ENCODE measurements at regions not wholly inside any gene's neighbourhood (a gene's known extent, or its start where the extent isn't known, plus 50 kb on each side); places are given as distances from the start of the nearest gene placed in this dataset.
"Not testable (repeated sequence)": the region's sequence is repeated elsewhere in the genome, so short reads cannot be mapped to it uniquely, and the experiment has no call there.

- DNase-seq (ENCODE audit: low spot score): no peak
These were observed 187.6 kb upstream of the GRAMD2B start for GRCh38 chr5:126235628-126236027.

- DNase-seq (ENCODE audit: low spot score): no peak
These were observed 186.2 kb upstream of the GRAMD2B start for GRCh38 chr5:126236994-126237393.

GRCh38 chr5:126248611-126249010, 174.6 kb upstream of the GRAMD2B start:
- no peak for DNase-seq (ENCODE audit: low spot score)

- no peak for DNase-seq (ENCODE audit: low spot score)
These were observed 172.2 kb upstream of the GRAMD2B start for GRCh38 chr5:126251024-126251423.

- DNase-seq (ENCODE audit: low spot score): no peak
These were observed 169.8 kb upstream of the GRAMD2B start for GRCh38 chr5:126253406-126253805.

GRCh38 chr5:126263591-126264184, 159.5 kb upstream of the GRAMD2B start:
- no peak for DNase-seq (ENCODE audit: low spot score)

GRCh38 chr5:126265917-126266316, 157.3 kb upstream of the GRAMD2B start:
- no peak for DNase-seq (ENCODE audit: low spot score)

GRCh38 chr5:126267438-126267837, 155.8 kb upstream of the GRAMD2B start:
- no peak for DNase-seq (ENCODE audit: low spot score)

- no peak for DNase-seq (ENCODE audit: low spot score)
These were observed 154.4 kb upstream of the GRAMD2B start for GRCh38 chr5:126268697-126269315.

- DNase-seq (ENCODE audit: low spot score): no peak
These were observed 153.7 kb upstream of the GRAMD2B start for GRCh38 chr5:126269511-126269910.

- no peak for DNase-seq (ENCODE audit: low spot score)
These were observed 152.1 kb upstream of the GRAMD2B start for GRCh38 chr5:126271141-126271540.

GRCh38 chr5:126274076-126274762, 149.0 kb upstream of the GRAMD2B start:
- DNase-seq (ENCODE audit: low spot score): no peak

- no peak for DNase-seq (ENCODE audit: low spot score)
These were observed 148.5 kb upstream of the GRAMD2B start for GRCh38 chr5:126274763-126275125.

- DNase-seq (ENCODE audit: low spot score): no peak
These were observed 145.4 kb upstream of the GRAMD2B start for GRCh38 chr5:126277762-126278161.

GRCh38 chr5:126280343-126280742, 142.9 kb upstream of the GRAMD2B start:
- no peak for DNase-seq (ENCODE audit: low spot score)

GRCh38 chr5:126280846-126281245, 142.4 kb upstream of the GRAMD2B start:
- no peak for DNase-seq (ENCODE audit: low spot score)

- no peak for DNase-seq (ENCODE audit: low spot score)
These were observed 138.1 kb upstream of the GRAMD2B start for GRCh38 chr5:126284977-126285696.

GRCh38 chr5:126296121-126296520, 127.1 kb upstream of the GRAMD2B start:
- DNase-seq (ENCODE audit: low spot score): not testable (repeated sequence)

- DNase-seq (ENCODE audit: low spot score): no peak
These were observed 122.9 kb upstream of the GRAMD2B start for GRCh38 chr5:126300293-126300692.

- no peak for DNase-seq (ENCODE audit: low spot score)
These were observed 122.2 kb upstream of the GRAMD2B start for GRCh38 chr5:126301056-126301455.

- DNase-seq (ENCODE audit: low spot score): no peak
These were observed 113.3 kb upstream of the GRAMD2B start for GRCh38 chr5:126309860-126310259.

GRCh38 chr5:126311766-126312165, 111.4 kb upstream of the GRAMD2B start:
- no peak for DNase-seq (ENCODE audit: low spot score)

GRCh38 chr5:126315341-126315740, 107.9 kb upstream of the GRAMD2B start:
- DNase-seq (ENCODE audit: low spot score): no peak
